Spleen (tissue), 7 donors: ENCODE measurements at regions not wholly inside any gene's neighbourhood (a gene's known extent, or its start where the extent isn't known, plus 50 kb on each side); places are given as distances from the start of the nearest gene placed in this dataset.

ENCODE experiments used
- CTCF ChIP-seq, 11 experiments: fragments of 200-600 bp in 7 of 11; fragments of 450-650 bp in 4 of 11; sonication (generic) in 4 of 11; IDR thresholded peaks in 8 of 11; conservative IDR thresholded peaks in 3 of 11; 1 replicate in 7 of 11; 2 replicates in 4 of 11; pipeline versions ENCODE4 v1.4.0 to v1.8.0; 2016 to 2021; ENCODE audit warnings: antibody characterized with exemption in 11 of 11, inconsistent platforms in 4 of 11, mild to moderate bottlenecking in 1 of 11
- POLR2A ChIP-seq, 3 donors: fragments of 450-650 bp; IDR thresholded peaks; one replicate each; pipeline ENCODE4 v1.5.1; 2017; ENCODE audit warnings: antibody characterized with exemption in 3 of 3, mild to moderate bottlenecking in 1 of 3
- POLR2AphosphoS5 ChIP-seq, 3 donors: sonication (generic); formaldehyde crosslinking; IDR thresholded peaks; one replicate each; pipeline ENCODE4 v1.5.1; 2017; ENCODE audit warnings: antibody characterized with exemption in 3 of 3
- donor health status: DM: no; HTN: no; CAD: no; lungs with moderate emphysema.
- donor health status: DM: no; HTN: no; CAD: no.
- donor health status: DM: no; HTN: no; CAD: no.

- TF ChIP-seq CTCF (IDR thresholded peaks at IDR 0.05 in 8 of 11, conservative IDR thresholded peaks at IDR 0.05 in 3 of 11) (no peak), POLR2A (IDR thresholded peaks at IDR 0.05) (no peak), POLR2AphosphoS5 (IDR thresholded peaks at IDR 0.05) (no peak)
Measured at GRCh38 chr2:208725280-208725679, 318.7 kb downstream of the PTH2R start.
